Activated T-cell treated with anti-CD3 and anti-CD28 coated beads, Interleukin-2, amount 50 U/mL, for 4 hours (primary cell): ENCODE measurements at regions not wholly inside any gene's neighbourhood (a gene's known extent, or its start where the extent isn't known, plus 50 kb on each side); places are given as distances from the start of the nearest gene placed in this dataset.

Experiments
- ATAC-seq, 2 donors: fragments of 200-7000 bp; cut with Tn5 transposase; one replicate each; pipeline ENCODE4 v1.10.0; 2021
- DNase-seq: peaks from one replicate; pipeline ENCODE4 v3.0.0-alpha.2; 2020
- H3K27me3 Mint-ChIP-seq: one replicate; pipeline ENCODE4 v1.8.0; 2021; ENCODE audit warnings: low read depth, mixed read lengths
- H3K36me3 Mint-ChIP-seq: one replicate; pipeline ENCODE4 v1.8.0; 2022; ENCODE audit warnings: mixed read lengths; ENCODE audit not compliant: insufficient read depth
- H3K4me1 Mint-ChIP-seq: one replicate; pipeline ENCODE4 v1.8.0; 2021; ENCODE audit warnings: low read depth, mixed read lengths
- H3K4me3 Mint-ChIP-seq: one replicate; pipeline ENCODE4 v1.8.0; 2021; ENCODE audit warnings: mild to moderate bottlenecking, moderate library complexity, mixed read lengths
- H3K9me3 Mint-ChIP-seq: one replicate; pipeline ENCODE4 v1.8.0; 2021; ENCODE audit warnings: mixed read lengths

DNA sequence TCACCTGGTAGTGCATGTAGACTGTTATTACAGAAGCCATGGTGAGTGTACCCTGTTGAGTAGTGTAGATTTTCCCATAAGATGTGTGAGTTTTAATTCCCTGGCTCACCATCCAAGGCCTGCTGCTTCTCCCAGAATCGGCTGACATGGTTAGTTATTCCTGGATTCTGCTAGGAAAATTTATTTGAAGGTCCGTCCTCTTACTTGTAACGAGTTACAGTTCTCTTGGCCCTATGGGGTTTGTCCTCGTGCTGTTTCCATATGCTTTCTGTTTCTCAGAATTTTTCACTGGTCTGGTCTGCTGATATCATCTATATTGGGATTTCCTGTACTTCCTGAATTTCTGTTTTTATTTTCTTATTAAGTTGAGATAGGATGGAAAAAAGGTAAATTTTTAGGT, 423.3 kb upstream of the RGS6 start:
- no peak for ATAC-seq
- H3K4me3 Mint-ChIP-seq = no peak overlapping the region
- peaks cover 4% of the 10 kb centered on the region for H3K4me1 Mint-ChIP-seq

DNA sequence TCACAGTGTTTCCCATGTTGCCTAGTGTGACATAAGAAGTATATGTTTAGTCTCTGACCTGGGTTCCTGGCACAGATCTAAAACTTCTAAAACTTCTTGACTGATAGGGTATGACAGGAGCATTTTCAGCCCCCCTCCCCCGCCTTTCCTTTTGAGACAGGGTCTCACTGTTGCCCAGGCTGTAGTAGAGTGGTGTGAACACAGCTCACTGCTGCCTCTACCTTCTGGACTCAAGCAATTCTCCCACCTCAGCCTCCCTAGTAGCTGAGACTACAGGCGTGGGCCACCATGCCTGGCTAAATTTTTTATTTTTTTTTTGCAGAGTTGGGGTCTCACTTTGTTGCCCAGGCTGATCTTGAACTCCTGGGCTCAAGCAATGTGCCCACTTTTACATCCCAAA, 421.1 kb upstream of the RGS6 start:
- ATAC-seq (no peak), DNase-seq (no peak)
- H3K9me3 Mint-ChIP-seq = no peaks in the 10 kb centered on the region
- H3K27me3 Mint-ChIP-seq = no peaks in the 10 kb centered on the region
- no peak overlapping the region for H3K4me3 Mint-ChIP-seq
- H3K36me3 Mint-ChIP-seq = peaks cover 31% of the 10 kb centered on the region
- H3K4me1 Mint-ChIP-seq = peaks cover 4% of the 10 kb centered on the region

More for the DNA sequence above, 423.3 kb upstream of the RGS6 start:
- Mint-ChIP-seq H3K36me3 (peaks cover 20% of the 10 kb centered on the region), H3K9me3 (no peaks in the 10 kb centered on the region), H3K27me3 (no peaks in the 10 kb centered on the region)
- no peak for DNase-seq

DNA sequence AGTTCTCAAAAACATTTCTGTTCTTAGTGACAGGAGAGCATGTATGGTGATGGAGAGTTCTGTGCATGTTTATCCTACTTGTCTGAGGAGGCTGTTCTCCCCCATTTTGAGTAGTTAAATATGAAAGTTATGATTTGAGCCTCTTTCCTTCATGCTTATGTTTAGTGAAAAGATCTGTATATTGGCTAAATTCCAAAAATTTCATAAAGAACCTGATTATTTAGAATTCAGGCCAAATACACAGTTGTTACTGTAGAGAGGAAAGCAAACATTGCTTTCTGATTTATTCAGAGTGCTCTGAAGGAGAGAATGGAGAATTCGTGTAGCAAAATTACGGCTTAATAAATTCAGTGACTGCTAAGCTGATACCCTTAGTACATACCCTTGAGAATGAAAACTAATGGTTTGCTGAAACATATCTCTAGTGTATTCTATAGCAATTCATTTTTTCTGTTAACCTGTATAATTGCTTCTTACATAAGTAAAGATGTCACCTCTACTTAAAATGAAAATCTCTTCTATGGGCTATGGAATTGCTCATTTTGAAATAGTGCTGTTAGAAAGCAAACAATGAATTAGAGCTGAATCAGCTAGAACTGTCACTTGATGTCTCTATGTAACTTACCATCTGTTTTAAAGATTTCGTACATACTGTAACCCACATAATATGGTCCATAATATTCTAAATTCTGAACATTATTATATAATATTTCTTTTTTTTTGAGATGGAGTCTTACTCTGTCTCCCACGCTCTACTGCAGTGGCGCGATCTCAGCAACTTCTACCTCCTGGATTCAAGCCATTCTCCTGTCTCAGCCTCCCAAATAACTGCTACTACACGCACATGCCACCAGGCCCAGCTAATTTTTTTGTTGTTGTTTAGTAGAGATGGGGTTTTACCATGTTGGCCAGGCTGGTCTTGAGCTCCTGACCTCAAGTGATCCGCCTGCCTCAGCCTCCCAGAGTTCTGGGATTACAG, 417.0 kb upstream of the RGS6 start:
- Mint-ChIP-seq H3K36me3 (peaks cover 37% of the 10 kb centered on the region), H3K4me1 (no peaks in the 10 kb centered on the region), H3K27me3 (no peaks in the 10 kb centered on the region), H3K4me3 (no peak overlapping the region), H3K9me3 (no peaks in the 10 kb centered on the region)
- DNase-seq (no peak), ATAC-seq (no peak)

DNA sequence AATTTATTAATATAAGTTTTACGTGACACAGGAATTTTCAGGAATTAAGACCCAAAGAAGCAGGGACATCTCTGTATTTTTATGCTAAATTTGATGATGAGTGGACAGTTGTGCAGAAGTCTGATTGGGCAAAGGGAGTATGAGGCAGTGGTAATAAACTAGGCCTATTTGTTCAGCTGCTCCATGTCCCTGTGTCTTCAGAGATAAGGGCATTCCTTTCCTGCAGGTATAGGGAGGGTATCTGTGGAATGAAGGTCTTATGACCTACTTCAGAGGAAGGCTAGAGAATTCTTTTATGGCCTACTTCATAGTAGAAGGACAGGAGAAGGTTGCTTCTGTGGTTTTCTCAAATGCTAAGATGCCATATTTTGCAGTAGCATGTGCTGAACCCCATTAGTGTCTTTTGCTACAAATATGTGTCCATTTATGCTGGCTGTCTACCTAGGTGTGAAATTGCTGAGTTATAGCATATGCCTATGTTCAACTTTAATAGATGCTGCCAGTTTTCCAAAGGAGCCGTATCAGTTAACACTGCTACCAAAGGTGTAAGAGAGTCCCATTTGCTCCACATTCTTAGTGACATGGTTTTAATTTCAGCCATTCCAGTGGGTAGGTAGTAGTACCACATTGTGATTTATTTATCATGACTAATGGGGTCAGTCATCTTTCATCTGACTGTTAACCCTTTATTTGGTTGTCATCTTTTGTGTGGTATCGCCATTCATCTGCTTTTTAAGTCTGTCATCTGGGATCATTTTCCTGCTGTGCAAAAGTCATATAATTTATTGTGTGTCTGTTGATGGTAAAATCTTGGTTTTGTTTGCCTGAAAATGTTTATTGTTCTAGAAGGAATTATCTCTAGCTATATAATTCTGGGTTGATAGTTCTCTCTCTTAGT, 410.7 kb upstream of the RGS6 start:
- H3K9me3 Mint-ChIP-seq = no peaks in the 10 kb centered on the region
- peaks cover 14% of the 10 kb centered on the region for H3K4me1 Mint-ChIP-seq
- no peak for ATAC-seq
- no peak for DNase-seq
- H3K27me3 Mint-ChIP-seq = no peaks in the 10 kb centered on the region
- no peak overlapping the region for H3K4me3 Mint-ChIP-seq
- H3K36me3 Mint-ChIP-seq = peaks cover 22% of the 10 kb centered on the region

DNA sequence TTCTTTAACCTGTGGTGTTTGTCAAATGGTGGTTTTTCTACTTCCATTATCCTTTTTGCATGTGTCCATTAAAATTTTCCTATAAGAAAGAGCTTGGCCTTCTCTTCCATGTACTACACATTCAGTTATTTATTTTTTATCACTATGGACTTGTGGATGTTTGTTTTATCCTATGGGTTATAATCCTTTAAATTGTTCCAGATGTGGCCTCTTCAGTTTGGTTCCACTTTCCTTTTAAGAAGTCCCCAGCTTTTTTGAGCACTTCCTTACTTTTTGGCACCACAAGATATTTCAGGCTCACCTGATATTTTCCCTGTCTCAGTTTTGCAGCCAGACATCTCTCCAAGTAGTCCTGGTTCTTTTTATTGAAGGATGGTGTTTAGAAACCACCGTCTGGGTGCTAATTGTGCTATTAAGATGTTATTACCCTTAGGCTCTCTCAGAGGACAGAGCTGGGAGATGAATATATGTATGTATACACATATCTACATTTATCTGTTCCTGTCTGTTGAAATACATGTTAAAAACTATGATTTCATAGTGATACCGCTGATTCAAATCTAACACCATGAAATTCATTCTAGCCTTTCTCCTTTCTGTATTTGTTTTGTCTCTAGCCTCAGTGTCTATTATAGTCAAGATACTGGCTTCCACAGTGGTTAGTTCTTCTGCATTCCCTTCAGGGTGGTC, 408.5 kb upstream of the RGS6 start:
- H3K4me3 Mint-ChIP-seq = no peak overlapping the region
- ATAC-seq (peak; percentile 57 to 77), DNase-seq (no peak)
- H3K9me3 Mint-ChIP-seq = no peaks in the 10 kb centered on the region
- H3K4me1 Mint-ChIP-seq = peaks cover 14% of the 10 kb centered on the region
- H3K27me3 Mint-ChIP-seq = no peaks in the 10 kb centered on the region
- H3K36me3 Mint-ChIP-seq = peaks cover 14% of the 10 kb centered on the region

DNA sequence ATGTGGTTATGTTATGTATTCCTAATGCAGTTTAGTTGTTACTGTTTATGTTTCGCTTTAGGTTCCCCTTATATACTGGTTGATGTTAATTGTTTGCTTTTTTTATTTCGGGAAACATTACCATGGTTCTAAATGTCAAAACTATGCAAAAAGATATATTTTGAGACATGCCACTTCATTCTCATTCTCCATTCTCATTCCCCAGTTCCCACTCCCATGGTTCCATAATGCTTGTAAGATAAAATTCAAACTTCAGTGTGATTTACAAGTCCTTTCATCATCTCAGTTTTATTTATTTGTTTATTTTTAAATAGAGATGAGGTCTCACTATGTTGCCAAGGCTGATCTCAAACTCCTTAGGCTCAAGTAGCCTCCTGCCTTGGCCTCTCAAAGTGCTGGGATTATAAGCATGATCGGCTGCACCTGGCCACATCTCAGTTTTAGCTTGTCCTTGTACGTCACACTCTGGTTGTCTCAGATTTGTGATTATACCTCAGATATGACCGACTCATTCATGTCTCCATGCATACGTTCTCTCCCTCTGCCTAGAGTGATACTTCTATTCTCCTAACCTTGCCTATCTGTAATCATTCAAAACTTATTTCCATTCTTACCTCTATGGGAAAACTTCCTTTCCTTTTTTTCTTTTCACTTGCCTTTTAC, 407.8 kb upstream of the RGS6 start:
- Mint-ChIP-seq H3K27me3 (no peaks in the 10 kb centered on the region), H3K9me3 (no peaks in the 10 kb centered on the region), H3K4me1 (peaks cover 14% of the 10 kb centered on the region), H3K4me3 (no peak overlapping the region), H3K36me3 (peaks cover 14% of the 10 kb centered on the region)
- DNase-seq (no peak), ATAC-seq (no peak)

DNA sequence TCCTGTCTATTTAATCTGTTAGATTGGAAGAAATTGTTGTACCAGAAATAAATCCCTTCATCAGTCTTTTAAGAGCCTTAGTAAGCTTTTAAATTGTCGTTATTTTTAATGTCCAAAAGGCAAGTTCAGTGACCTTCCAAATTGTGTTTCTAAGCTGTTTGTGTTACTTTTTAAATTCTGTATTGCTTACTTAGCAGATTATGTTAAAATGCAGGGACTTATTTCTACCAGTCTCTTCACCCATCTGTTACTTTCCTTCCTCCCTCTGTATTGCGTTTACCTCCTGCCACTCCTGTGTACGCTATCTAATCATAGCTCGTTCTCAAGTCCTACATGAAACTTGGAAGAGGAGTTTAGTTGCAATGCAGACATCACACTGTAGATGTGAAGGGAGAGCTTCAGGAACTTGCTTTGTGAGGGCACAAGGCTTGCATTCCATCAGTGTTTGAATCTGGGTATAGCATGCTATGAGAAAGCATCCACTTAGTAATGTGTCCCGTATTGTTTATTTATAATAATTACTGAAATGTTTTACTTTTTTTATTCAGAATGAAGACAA, 406.5 kb upstream of the RGS6 start:
- ATAC-seq = no peak
- Mint-ChIP-seq H3K27me3 (no peaks in the 10 kb centered on the region), H3K36me3 (peaks cover 25% of the 10 kb centered on the region), H3K4me3 (no peak overlapping the region), H3K4me1 (peaks cover 14% of the 10 kb centered on the region), H3K9me3 (no peaks in the 10 kb centered on the region)
- no peak for DNase-seq

DNA sequence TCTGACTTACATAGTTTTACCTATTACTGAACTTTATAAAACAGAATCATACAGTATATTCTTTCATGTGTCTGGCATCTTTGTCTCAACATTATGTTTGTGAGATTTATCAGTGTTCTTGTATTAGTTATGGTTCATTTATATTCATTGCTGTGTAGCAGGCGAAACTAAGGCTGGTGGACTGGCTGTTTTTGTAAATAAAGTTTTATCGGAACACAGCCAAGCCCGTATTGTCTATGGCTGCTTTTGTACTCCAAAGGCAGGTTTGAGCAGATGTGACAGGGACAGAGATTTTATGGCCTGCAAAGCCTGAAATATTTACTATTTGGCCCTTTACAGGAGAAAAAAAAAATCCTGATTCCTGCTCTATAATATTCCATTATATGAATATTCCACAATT, 405.8 kb upstream of the RGS6 start:
- H3K9me3 Mint-ChIP-seq = no peaks in the 10 kb centered on the region
- H3K27me3 Mint-ChIP-seq = no peaks in the 10 kb centered on the region
- ATAC-seq (no peak), DNase-seq (no peak)
- no peak overlapping the region for H3K4me3 Mint-ChIP-seq
- H3K4me1 Mint-ChIP-seq = peaks cover 14% of the 10 kb centered on the region
- peaks cover 26% of the 10 kb centered on the region for H3K36me3 Mint-ChIP-seq

DNA sequence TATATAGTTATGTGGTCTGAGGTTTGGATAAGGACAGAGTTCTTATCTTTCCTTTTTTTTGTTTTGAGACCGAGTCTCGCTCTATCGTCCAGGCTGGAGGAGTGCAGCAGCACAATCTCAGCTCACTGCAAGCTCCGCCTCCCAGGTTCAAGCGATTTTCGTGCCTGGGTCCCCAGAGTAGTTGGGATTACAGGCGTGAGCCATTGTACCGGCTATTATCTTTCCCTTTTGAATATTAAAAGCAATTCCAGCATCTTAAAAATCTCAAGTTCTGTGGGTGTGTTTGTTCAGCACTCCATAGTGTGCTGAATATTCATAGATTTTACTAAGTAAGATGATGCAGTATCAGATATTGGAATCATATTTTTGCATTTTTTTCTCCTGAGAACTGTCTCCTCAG, 404.4 kb upstream of the RGS6 start:
- no peaks in the 10 kb centered on the region for H3K9me3 Mint-ChIP-seq
- H3K36me3 Mint-ChIP-seq = peaks cover 27% of the 10 kb centered on the region
- H3K4me1 Mint-ChIP-seq = peaks cover 11% of the 10 kb centered on the region
- DNase-seq (no peak), ATAC-seq (no peak)
- H3K4me3 Mint-ChIP-seq = no peak overlapping the region
- H3K27me3 Mint-ChIP-seq = no peaks in the 10 kb centered on the region

DNA sequence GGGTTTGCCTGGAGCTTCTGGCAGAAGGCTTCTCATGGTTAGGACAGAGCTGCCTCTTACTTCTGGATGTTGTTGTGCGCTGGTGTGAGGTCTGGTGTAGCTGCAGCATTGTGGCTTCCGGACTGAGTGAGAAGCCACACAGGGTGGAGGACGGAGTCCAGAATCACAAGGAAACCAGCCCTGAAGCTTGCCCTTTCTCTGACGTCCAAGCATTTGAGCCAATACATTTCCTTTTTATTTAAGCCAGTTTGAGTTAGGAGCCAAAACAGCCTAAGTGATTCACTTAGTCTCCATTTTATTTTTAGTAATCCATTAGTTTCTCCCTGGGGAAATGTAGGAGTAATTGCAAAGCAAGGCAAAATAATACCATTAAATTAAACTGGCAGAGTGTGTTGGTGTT, 402.4 kb upstream of the RGS6 start:
- no peak overlapping the region for H3K4me3 Mint-ChIP-seq
- H3K27me3 Mint-ChIP-seq = no peaks in the 10 kb centered on the region
- ATAC-seq (no peak), DNase-seq (no peak)
- no peaks in the 10 kb centered on the region for H3K9me3 Mint-ChIP-seq
- H3K36me3 Mint-ChIP-seq = peaks cover 31% of the 10 kb centered on the region
- H3K4me1 Mint-ChIP-seq = no peaks in the 10 kb centered on the region

DNA sequence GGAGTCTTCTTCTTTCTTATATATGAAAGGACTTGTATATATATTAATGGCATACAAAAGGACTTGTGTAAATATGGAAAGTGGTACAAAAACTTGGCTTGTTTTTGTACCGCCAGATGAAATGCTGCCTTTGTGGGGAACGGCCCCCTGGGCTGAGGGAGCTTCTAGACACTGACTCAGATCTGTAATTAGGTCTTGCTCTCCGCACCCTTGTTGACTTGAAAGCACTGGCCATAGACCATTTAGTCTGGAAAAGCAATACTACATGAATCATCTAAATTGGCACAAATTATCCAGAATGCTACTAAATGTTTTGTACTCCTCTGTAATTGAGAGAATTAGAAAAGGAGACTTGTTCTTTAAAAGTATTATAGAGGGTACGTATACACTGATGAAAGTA, 399.9 kb upstream of the RGS6 start:
- ATAC-seq (no peak), DNase-seq (no peak)
- Mint-ChIP-seq H3K36me3 (peaks cover 26% of the 10 kb centered on the region), H3K4me3 (no peak overlapping the region), H3K9me3 (no peaks in the 10 kb centered on the region), H3K27me3 (no peaks in the 10 kb centered on the region), H3K4me1 (peaks cover 4% of the 10 kb centered on the region)

DNA sequence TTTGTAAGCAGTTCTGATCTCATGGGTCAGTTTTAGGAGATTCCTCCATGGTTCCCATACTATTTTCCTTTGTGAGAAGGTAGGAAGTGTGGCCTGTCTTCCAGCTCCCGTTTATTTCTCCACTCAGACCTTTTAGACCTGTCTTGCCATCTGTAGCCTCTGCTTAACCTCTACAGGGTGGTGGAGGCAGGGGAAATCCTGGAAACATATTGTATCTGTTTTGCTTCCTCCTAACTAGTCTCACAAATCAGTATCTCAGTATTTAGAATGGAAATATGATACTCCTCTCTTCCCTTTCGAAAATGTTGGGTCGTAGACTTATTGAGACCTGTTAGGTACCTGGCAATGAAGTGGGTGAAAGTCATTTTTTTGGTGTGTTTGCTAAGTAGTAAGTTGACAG, 399.4 kb upstream of the RGS6 start:
- Mint-ChIP-seq H3K36me3 (peaks cover 26% of the 10 kb centered on the region), H3K4me1 (peaks cover 8% of the 10 kb centered on the region), H3K4me3 (no peak overlapping the region), H3K27me3 (no peaks in the 10 kb centered on the region), H3K9me3 (no peaks in the 10 kb centered on the region)
- no peak for DNase-seq
- no peak for ATAC-seq

DNA sequence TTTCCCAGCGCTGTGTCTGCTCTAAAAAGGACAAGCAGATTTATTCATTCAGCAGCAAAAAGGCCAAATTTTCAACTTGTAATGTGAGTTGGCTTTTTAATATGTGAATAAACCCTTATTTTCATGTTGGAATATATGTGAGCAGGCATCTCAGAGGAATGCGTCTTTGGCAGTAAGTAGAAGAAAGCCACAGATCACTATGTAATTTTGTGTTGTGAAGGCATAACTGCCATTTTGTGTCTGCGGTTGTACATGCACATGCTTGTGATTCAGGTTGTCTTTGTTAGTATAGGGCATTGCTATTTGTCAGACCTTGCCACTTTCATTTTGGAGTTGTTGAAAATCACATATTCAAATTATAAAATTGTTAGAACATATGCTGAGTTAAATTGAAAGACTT, 398.8 kb upstream of the RGS6 start:
- DNase-seq (no peak), ATAC-seq (no peak)
- peaks cover 26% of the 10 kb centered on the region for H3K36me3 Mint-ChIP-seq
- peaks cover 11% of the 10 kb centered on the region for H3K4me1 Mint-ChIP-seq
- H3K9me3 Mint-ChIP-seq = no peaks in the 10 kb centered on the region
- no peak overlapping the region for H3K4me3 Mint-ChIP-seq
- H3K27me3 Mint-ChIP-seq = no peaks in the 10 kb centered on the region
